Stimulated activated CD4-positive, alpha-beta T cell treated with anti-CD3 and anti-CD28 coated beads, Interleukin-15, amount 100 ng/mL, for 1 hour (primary cell): ENCODE measurements at regions not wholly inside any gene's neighbourhood (a gene's known extent, or its start where the extent isn't known, plus 50 kb on each side); places are given as distances from the start of the nearest gene placed in this dataset.
"Not testable (repeated sequence)": the region's sequence is repeated elsewhere in the genome, so short reads cannot be mapped to it uniquely, and the experiment has no call there.

ENCODE experiments used
- DNase-seq, 2 donors: peaks; one replicate each; pipeline ENCODE4 v3.0.0-alpha.2; 2020; ENCODE audit warnings: low read depth in 1 of 2, low spot score in 1 of 2

DNA sequence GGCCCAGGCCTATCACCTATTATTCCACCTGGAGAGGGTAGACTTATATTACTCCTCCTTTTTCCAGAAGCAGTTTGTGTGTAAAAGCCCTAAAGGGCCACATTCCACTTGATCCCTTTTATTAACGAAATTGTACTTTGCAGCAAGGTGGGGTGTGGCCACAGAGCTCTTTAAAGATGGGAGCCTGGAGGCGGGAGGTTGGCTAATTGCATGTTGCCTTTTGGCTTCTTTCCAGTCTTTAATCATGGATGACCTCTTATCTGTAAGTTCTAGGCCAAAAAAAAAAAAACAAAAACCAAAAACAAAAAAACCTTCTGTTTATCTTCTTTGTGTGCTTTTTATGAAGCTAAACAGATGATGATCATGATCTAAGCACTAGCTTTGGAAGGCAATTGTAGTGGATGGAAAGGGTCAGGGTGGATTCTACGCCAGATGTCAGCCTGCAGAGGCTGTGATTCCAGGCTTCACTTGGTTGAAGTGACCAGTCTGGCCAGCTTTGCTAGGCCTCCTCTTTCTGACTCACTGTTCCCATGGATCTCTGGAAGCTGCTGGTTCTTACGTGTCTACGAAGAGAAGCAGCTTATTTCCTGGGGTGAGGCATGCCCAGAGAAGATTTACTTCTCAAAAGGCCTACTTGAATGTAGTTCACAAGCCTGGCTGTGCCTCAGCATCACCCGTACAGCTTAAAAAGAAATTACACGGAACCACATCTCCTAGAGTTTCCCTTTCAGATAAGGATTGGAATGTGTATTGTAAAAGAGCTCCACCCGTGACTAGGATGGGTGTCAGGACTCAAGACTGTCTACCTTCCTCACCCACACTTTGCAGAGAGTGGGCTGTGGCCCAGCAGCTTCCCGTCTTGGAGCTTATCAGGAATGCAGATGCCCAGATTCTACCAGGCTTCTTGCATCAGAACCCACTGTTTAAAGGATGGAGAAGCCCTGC is 330.9 kb upstream of the C2CD4B start:
- DNase-seq: no peak

DNA sequence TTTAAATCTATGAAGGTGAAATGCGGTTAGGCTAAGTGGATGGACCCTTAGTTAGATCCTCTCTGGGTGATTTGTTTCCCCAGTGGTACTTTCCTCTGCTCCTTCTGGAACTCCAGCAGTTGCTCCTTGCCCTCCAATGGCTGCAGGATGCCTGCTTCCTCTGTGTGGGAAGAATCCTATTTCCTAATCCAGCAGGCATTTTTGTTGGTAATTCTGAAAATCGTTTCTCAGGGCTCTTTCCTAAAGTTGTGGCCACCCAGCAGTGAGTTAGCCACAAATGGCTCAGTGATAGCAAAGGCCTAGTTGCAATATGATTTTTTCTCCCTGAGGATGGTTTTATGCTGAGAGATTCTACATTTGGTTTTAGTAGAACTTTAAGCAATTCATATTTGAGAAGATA is 332.3 kb upstream of the C2CD4B start:
- no peak for DNase-seq

DNA sequence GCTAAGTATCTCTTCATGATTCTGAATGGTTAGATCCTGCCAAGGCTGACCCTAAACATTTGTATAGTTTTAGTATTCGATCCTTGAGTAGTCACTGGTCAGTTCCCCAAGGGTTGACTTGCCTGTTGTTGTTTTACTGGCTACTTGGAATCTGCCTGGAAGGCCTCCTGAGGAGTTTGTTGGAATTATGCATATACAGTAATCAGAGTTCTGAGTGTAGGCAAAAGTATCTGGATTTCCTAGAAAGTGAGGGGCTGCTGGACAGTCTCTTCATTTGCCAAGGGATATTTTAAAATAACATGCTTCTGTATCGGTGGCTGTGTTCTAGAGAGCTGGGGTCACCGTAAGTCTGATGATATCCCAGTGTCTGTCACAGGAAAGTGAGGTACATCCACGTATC is 333.2 kb upstream of the C2CD4B start:
- DNase-seq: no peak

DNA sequence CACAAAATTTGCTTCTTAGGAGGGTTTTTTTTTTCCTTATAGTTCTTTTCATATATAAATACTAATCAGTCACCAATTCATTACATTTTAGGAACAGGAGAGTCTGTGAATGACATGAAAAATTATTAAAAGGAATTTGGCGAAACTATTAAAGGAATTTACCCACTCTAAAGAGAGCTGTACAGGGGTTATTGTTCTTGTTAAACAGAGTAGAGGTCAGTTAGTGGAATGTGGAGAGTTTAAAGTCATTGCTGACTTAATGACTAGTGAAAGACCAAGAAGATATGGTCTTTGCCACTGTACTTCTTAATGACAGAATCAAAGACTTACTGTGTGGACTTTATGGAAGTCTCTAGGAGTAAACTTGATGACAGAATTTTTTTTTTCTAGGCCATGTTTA is 333.6 kb upstream of the C2CD4B start:
- DNase-seq: no peak

DNA sequence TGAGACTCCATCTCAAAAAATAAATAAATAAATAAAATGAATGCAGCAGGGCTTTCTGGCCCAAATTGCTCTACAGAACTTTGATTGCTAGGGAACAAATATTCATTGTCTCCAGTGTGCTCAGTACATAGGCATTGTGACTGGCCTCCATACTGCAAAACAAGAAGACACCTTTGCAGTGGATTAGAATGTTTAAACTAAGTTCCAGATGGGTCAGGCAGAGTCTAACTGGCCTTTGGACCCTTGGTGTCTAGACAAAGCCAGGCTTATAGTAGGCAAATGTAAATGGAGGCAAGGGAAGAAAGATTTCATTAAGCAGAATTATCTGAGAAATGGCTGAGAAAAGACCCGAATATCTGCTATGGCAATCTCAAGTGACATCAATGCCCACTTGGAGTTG is 335.2 kb upstream of the C2CD4B start:
- no peak for DNase-seq

DNA sequence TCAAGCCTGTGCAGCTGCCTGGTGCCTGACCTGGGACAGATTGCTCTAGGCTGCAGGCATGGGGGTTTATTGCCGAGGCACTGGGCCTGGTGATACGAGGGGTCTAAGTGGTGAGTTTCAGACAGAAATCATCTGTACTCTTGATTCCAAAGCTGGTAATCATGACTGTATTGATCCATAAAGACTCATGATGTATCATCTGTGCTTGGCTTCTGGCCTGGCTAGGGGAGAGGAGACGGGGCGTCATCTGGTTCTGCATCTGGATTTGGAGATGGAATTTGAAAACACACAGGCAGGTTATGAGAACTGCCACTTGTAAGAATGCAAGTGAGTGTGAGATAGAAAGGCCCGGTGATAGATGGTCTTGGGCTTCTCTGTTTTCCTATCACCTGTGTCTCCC is 337.4 kb upstream of the C2CD4B start:
- no peak for DNase-seq

DNA sequence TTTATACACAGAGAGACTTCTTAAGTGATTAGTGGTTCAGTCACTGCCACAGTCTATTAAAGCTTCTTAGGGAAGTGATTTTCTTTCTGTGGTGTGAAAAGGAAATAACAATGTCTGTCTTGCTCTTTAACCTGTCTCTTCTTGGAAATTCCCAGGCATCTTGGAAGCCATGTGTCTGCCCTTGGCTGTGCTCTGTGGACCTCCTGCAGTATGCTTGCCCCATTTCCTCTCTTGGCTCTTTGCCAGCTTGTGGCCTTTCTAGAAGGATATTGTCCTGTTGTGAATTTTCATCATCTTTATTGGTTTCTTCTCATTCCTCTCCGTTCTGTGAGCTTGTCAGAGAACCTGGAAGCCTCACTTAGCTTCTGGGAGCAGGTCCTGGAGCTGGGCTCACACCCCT is 338.4 kb upstream of the C2CD4B start:
- DNase-seq: no peak

DNA sequence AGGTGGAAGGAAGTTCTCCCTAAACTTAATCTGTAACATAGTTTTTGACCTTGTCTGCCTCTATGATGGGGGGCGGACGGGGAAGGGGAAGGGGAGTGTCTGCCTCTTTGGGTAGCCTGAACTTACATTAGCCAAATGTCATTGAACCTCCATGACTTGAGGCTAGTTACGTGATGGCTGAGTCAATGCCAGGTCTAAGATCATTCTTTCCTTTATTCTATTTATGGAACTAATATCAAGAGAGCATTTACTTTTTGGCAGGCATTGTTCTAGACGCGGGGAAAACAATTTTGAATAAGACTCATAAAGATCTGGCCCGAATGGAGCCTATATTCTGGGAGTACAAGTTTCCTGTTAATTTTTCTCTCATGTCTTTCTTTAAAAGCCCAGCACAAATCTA is 340.7 kb upstream of the C2CD4B start:
- no peak for DNase-seq

DNA sequence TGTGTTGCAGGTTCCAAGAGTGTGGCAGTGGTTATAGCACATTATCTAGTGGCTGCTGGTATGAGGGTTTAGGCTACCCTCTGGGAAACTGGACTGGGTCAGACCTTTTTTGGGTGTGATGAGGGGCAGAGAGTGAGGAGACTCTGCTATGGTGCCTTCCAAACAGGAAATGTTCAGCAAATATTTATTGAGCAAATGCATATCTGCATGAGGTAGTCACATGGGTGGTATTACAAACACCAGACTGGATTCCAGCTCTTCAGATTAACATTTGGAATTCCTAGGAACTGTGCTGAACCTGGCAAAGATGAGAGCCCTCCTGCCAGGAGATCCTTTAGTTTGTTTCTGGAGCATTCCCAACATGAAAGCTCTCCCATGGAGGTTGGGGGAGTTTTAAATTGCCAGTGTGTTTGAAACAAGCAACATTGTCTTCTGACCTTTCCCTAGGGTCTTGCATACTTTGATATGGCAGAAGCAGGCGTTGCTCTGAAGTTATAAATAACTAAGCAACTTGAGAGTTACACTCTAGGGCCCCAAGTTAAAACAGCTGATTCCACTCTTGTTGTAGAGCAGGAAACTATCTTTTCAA is 341.2 kb upstream of the C2CD4B start:
- no peak for DNase-seq

DNA sequence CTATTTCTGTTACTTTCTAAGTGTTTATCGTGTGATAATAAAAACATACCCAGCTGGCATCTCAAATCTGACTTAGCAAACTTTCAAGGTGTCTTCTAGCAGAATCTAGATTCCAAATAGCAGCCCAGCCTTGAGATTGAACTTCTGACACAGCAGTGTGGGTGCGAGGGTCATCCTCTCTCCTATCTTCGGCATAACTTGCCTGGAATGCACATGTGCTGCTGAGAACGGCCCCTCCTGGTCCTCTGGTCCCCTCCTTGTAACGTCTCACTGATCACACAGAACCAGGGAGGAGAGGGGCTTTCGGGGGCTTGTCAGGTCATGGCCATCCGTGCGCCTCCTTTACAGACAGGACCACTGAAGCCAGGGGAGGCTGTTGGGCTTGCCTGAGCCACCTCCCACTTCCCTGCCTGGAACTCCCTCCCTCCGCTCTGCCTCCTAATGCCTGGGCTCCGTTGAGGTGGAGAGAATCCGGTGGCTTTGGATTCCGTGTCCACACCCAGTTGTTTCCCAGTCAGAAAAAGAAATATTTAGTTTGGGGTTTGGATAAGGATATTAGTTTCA is 344.4 kb upstream of the C2CD4B start:
- DNase-seq: no peak

DNA sequence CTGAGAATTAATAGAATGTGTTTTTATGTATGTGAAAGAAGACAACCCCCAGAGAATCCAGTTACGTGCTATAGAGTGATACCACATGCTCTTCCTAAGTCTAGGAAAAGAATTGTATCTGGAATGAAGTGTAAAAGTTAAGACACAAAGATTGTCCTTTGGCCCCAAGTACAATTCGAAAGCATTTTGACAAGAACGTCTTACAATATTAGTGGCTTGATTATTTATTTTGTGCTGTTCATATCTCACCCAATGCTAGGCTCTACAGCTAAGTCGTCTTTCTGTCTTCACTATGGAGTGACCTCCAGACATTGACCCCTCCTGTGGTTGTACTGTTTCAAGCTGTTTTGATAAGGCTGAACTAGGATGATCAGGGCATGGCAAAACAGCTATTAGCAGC is 345.7 kb upstream of the C2CD4B start:
- DNase-seq: no peak

DNA sequence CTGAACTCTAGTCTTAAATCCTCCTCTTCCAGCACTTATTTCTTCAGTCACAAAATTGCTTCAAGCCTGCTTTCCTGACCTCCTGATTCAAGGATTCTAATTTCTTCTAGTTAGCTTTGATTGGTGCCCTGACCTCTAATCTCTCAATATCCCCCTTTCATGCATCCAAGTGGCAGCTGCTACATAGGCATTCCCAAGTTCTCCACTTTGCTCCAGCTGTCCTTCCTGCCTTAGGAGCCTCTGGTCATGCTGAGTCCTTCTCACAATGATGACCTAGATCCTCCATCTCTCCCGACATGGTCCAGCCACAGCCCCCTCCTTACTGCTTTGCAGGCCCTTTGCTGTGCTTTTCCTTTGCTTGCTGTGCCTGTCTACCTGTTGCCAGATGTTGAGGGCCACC is 347.8 kb upstream of the C2CD4B start:
- DNase-seq: no peak

DNA sequence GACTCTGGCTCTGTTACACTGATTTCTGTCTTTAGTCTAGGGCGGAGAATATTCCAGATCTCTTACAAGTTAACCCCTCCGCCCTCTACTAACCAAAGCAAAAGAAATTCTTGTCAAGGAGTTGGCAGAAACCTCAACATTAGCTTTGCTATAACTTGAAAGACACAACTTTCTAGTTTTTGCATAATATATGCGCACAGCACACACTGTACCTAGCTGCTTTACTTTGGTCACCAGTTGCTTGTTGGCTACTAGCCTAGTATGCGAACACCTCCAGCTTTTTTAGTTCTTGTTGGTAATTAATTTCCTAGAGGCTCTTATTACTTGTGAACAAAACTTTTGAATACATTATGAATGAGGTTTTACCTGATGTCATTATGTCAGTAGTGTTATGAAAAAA is 348.8 kb upstream of the C2CD4B start:
- no peak for DNase-seq

DNA sequence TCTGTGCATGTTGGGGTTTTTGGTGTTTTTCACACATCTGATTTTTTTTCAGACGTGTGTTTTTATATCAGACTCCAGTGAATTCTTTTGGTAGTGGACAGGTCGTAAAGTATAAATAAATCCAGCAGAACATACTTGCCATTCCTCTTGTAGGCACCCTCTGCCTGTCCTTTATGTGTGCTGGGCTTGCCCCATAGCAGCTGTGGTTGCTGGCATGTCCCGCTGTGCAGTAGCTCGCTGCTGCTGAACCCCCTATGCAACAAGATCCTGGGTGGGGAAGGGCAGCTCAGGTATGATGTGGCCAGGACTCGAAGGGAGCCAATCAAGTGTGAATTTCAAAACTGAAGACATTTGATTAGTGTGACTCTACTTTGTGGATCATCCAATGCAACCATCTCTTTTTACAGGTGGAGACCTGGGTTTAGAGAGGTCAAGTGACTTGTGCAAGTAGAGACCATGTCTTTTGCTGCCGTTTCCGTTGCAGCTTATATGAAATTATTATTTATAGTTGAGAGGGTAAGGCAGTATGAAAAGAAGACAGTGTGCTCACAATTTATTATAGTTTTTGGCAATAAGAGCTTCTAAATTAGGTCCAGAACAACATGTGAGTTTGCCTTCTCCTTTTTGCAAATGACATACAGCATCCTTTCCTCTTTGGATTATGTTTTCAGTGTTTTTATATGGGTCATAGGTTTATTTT is 350.8 kb upstream of the C2CD4B start:
- no peak for DNase-seq

DNA sequence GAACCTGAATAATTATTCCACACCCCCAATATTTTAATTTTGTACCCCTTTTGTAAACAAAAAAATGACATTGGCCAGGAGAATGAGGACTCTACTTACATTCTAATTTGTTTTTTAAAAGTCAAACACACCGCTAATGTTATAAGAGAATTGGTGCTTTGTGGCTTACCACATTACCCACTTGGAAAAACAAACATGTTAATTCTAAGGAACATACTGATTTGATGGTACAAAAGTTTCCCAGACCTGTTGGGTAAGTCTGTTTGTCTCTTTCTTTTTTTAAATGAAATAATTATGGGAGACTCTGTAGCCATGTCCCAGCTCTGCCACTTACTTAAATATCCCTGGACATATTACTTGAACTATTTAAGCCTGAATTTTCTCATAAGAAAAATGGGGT is 352.5 kb upstream of the C2CD4B start:
- DNase-seq: no peak

DNA sequence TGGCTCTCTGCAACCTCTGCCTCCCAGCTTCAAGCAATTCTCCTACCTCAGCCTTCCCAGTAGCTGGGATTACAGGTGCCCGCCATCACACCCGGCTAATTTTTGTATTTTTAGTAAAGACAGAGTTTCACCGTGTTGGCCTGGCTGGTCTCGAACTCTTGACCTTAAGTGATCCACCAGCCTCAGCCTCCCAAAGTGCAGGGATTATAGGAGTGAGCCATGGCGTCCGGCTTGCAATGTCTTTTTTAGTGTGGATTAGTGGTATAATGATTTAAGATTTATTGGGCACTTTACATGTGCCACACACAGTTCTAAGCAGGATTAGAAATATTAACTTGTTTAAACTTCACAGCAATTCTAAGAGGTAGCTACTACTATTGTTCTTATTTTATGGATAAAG is 353.6 kb upstream of the C2CD4B start:
- DNase-seq: not testable (repeated sequence)

DNA sequence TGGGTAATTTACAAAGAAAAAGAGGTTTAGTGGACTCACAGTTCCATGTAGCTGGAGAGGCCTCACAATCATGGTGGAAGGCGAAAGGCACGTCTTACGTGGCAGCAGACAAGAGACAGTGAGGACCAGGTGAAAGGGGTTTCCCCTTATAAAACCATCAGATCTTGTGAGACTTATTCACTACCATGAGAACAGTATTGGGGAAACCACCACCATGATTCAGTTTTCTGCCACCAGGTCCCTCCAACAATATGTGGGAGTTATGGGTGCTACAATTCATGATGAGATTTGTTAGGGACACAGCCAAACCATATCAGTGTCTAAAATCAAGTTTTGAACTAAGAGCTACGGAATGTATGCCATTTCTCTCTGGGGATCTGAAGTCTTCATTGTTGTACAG is 354.8 kb upstream of the C2CD4B start:
- DNase-seq: no peak

DNA sequence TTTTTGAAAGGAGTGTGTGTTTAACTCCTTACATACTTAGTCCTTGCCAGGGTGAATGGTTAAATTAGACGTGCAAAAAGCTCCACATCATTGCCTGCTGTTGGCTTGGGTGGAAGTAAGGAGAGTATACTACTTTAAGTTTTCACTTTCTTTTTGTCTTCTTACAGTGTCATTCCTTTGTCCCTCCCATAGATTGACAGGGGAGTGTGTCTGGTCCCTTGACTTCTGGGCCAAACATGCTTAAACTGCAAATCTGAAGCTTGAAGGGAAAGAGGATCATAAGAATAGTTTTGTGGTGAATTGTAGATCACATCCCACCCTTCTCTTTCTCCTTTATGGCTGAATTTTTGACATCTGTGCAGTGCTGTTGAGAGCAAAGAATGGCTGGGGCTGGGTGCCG is 355.8 kb upstream of the C2CD4B start:
- DNase-seq: no peak

DNA sequence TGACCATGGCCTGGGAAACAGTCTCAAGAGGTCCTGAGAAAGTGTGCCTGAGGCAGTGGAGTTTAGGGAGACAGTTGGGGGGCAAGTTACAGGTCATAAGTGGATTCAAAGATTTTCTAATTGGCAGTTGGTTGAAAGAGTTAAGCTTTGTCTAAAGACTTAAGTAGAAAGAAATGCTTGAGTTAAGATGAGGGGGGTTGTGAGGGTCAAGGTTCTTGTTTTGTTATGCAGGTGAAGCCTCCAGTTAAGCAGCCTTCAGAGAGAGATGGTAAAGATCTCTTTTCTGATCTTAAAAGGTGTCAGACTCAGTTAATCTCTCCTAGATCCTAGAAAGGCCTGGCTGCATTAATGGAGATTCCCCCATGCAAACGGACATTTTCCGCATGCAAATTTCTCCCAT is 356.3 kb upstream of the C2CD4B start:
- no peak for DNase-seq

DNA sequence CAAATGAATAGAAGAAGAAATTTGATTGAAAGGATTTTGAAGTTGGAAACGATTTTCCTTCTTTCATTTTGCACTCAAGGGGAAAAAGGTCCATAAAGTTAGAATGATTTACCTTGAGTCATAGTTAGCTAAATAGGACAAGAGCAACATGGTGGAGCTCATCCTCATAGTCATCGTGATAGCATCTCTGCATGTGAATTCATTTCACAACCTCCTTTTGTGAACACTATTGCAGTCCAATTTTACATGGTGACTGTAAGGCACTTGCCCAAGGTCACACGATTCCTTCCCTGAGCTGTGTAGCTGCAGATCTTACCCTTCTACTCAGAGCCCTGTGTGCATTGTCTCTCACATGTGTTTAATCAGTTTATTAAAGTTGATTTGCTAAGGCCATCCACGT is 359.8 kb upstream of the C2CD4B start:
- DNase-seq: no peak

DNA sequence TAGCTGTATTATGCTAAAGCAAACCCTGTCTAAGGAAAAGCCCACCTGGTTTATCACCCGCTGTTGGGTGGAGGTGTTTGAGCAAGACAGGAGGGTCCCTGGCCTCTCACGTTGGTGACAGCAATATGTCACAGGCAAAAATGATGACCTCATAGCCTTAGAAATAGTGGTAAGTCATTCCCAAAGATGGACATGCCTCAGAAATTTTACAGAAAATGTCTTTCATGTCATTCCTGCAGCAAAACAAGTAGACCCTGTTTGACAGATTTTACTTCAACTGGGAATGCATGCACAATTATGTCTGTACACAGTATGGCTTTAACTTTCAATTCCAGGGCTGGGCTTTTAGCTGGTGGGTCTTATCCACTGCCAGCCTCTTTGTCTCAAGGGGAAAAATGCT is 362.3 kb upstream of the C2CD4B start:
- DNase-seq: no peak

DNA sequence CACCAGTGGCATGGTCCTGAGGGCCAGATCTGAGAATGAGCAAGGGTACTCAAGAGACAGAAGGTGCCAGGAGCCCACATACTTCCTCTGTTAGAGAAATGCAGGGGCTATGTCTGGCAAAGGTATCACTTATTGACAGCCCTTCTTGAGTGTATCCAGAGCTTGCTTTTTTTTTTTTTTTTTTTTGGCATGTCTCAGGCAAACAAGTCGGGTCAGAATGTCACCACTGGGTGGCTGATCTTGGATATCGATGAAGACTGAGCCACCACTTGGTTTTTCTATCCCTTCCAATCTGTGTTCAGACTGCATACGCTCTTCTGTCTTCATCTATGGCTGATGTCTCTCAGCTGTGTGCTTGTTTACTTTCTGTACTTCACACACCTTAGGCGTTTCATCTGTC is 363.4 kb upstream of the C2CD4B start:
- DNase-seq: no peak
